ENCODE measurements at regions not wholly inside any gene's neighbourhood (a gene's known extent, or its start where the extent isn't known, plus 50 kb on each side); places are given as distances from the start of the nearest gene placed in this dataset.

DNA sequence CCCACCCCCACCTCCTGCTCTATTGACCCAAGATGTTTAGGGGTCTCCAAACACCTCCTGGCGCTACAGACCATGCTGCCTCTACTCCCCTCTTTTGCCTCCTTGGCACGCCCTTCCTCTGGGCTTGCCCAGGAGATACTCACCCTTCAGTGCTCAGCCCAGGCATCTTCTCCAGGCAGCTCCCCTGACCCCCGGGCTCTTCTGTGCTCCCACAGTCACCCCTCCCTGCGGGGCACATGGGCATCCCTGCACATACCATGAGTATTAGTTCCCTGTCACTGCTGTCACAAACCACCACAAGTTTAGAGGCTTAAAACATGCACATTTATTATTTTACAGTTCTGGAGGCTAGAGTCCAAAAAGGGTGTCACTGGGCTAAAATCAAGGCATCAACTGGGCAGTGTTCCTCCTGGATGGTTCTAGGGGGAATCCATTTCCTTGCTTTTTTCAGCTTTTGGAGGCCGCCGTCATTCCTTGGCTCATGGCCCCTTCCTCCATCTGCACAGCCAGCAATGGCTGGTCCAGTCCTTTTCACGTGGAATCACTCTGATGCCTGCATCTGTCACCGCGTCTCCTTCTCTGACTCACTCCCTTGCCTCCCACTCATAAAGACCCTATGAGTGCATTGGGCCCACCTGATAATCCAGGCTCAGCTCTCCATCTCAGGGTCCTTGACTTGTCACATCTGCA lies 230.4 kb upstream of the COPS8 start:
- Histone ChIP-seq H3K79me2 (ENCODE audit: control insufficient read depth, insufficient read depth, low read length) (no peaks in the 10 kb centered on the region), H3K4me2 (ENCODE audit: insufficient read depth, low read length) (no peak overlapping the region), H3K27ac (ENCODE audit: extremely low read depth, low read depth, low read length) (no peak overlapping the region), H4K20me1 (replicated peaks; ENCODE audit: control insufficient read depth, insufficient read depth, low read length) (no peaks in the 10 kb centered on the region), H3K4me1 (replicated peaks in 1 of 2; ENCODE audit: control insufficient read depth in 2 of 2, insufficient read depth in 2 of 2, low read length in 2 of 2) (no peaks in the 10 kb centered on the region; a peak in 1 of 5 replicates), H3K4me3 (no peak overlapping the region), H3K9me1 (ENCODE audit: control insufficient read depth, insufficient read depth, low read length) (no peaks in the 10 kb centered on the region), H3K9ac (ENCODE audit: insufficient read depth in 1 of 2, low read depth in 2 of 2, low read length in 2 of 2) (no peak overlapping the region), H3K27me3 (ENCODE audit: control insufficient read depth in 2 of 2, insufficient read depth in 2 of 2, low read length in 2 of 2) (peaks cover 0 to 7% of the 10 kb centered on the region in 2 experiments; a peak in 1 of 5 replicates), H3K9me3 (replicated peaks; ENCODE audit: control insufficient read depth, insufficient read depth, low read depth, low read length) (no peaks in the 10 kb centered on the region), H2AFZ (ENCODE audit: low read depth, low read length) (no peak overlapping the region), H3K36me3 (ENCODE audit: control insufficient read depth, insufficient read depth, low read length) (no peaks in the 10 kb centered on the region)
- no TSS peak for BruUV-seq (replicated peaks)
- intact Hi-C loops (cut with micrococcal nuclease) = no loop called here
- no peak for DNase-seq (ENCODE audit: extremely low read depth in 1 of 4, low spot score in 3 of 4)
- ChIA-PET CTCF (ENCODE audit: low intra/inter-chr PET ratio) (no interaction called here), POLR2A (no interaction called here)
- no peak for FAIRE-seq
- no peak for ATAC-seq
- WGBS (ENCODE audit: insufficient coverage, low coverage, missing lambda C conversion rate) = 2% methylated on average over 9 of the region's 9 CpGs
- in situ Hi-C loops (cut with MboI) = no loop called here
- TF ChIP-seq, protein P1, sequence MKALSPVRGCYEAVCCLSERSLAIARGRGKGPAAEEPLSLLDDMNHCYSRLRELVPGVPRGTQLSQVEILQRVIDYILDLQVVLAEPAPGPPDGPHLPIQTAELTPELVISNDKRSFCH (CRISPR knock-in tag; IDR thresholded peaks at IDR 0.05) = no peak
- TF ChIP-seq, protein P1 (tag; IDR thresholded peaks at IDR 0.05) = no peak
- TF ChIP-seq TCFL5 (CRISPR knock-in tag; conservative IDR thresholded peaks at IDR 0.05) (no peak), RB1 (IDR thresholded peaks at IDR 0.05; ENCODE audit: low read depth) (no peak), BACH1 (tag; IDR thresholded peaks at IDR 0.05) (no peak), ARHGAP35 (IDR thresholded peaks at IDR 0.05; ENCODE audit: partially characterized antibody) (no peak), ZNF197 (CRISPR knock-in tag; IDR thresholded peaks at IDR 0.05; ENCODE audit: low read depth) (no peak), ZC3H8 (IDR thresholded peaks at IDR 0.05) (no peak), MAZ (CRISPR knock-in tag; conservative IDR thresholded peaks at IDR 0.05 in 1 of 2, IDR thresholded peaks at IDR 0.05 in 1 of 2) (no peak), SAFB (IDR thresholded peaks at IDR 0.05; ENCODE audit: borderline replicate concordance, low read depth, low read length) (no peak)
- TF ChIP-seq, protein P2, sequence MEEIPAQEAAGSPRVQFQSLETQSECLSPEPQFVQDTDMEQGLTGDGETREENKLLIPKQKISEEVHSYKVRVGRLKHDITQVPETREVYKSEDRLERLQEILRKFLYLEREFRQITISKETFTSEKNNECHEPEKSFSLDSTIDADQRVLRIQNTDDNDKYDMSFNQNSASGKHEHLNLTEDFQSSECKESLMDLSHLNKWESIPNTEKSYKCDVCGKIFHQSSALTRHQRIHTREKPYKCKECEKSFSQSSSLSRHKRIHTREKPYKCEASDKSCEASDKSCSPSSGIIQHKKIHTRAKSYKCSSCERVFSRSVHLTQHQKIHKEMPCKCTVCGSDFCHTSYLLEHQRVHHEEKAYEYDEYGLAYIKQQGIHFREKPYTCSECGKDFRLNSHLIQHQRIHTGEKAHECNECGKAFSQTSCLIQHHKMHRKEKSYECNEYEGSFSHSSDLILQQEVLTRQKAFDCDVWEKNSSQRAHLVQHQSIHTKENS (CRISPR knock-in tag; IDR thresholded peaks at IDR 0.05) = no peak
- TF ChIP-seq, protein P3, sequence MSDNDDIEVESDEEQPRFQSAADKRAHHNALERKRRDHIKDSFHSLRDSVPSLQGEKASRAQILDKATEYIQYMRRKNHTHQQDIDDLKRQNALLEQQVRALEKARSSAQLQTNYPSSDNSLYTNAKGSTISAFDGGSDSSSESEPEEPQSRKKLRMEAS (CRISPR knock-in tag; IDR thresholded peaks at IDR 0.05) = no peak
- TF ChIP-seq, protein P4, sequence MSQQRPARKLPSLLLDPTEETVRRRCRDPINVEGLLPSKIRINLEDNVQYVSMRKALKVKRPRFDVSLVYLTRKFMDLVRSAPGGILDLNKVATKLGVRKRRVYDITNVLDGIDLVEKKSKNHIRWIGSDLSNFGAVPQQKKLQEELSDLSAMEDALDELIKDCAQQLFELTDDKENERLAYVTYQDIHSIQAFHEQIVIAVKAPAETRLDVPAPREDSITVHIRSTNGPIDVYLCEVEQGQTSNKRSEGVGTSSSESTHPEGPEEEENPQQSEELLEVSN (IDR thresholded peaks at IDR 0.05; ENCODE audit: borderline replicate concordance in 1 of 2, extremely low read depth in 1 of 2, insufficient read depth in 1 of 2, insufficient read length in 1 of 2, low read depth in 1 of 2, low read length in 1 of 2, poor library complexity in 1 of 2, severe bottlenecking in 1 of 2) = no peak

All from K562 (cell line).